Chondrocyte (in vitro differentiated cells): ENCODE measurements at regions not wholly inside any gene's neighbourhood (a gene's known extent, or its start where the extent isn't known, plus 50 kb on each side); places are given as distances from the start of the nearest gene placed in this dataset.

Source experiments
- DNase-seq: peaks from one replicate; pipeline ENCODE4 v3.0.0; 2021; ENCODE audit warnings: mixed read lengths, low spot score
- H3K27ac Mint-ChIP-seq: one replicate; pipeline ENCODE4 v1.8.0; 2021; ENCODE audit warnings: mild to moderate bottlenecking, moderate library complexity, mixed read lengths; ENCODE audit not compliant: unreplicated experiment
- H3K27me3 Mint-ChIP-seq: 2 replicates; pipeline ENCODE4 v1.8.0; 2021; ENCODE audit warnings: low read depth, mixed read lengths
- H3K36me3 Mint-ChIP-seq: 2 replicates; pipeline ENCODE4 v1.8.0; 2021; ENCODE audit warnings: low read depth, mixed read lengths
- H3K4me1 Mint-ChIP-seq: 2 replicates; pipeline ENCODE4 v1.8.0; 2021; ENCODE audit warnings: low read depth, mild to moderate bottlenecking, mixed read lengths
- H3K4me3 Mint-ChIP-seq: one replicate; pipeline ENCODE4 v1.8.0; 2021; ENCODE audit warnings: mild to moderate bottlenecking, moderate library complexity, mixed read lengths; ENCODE audit not compliant: unreplicated experiment
- H3K9me3 Mint-ChIP-seq: 2 replicates; pipeline ENCODE4 v1.8.0; 2021; ENCODE audit warnings: low read depth, mixed read lengths
- TF ChIP-seq, protein P1 (sequence below): fragments of 200-600 bp; sonication (generic); IDR thresholded peaks from 2 replicates; pipeline ENCODE4 v1.5.0; 2021; ENCODE audit warnings: antibody characterized with exemption, mild to moderate bottlenecking, moderate library complexity

GRCh38 chr14:85102591-85102990 lies 427.4 kb upstream of the FLRT2 start:
- Mint-ChIP-seq H3K4me1 (peaks cover 10% of the 10 kb centered on the region), H3K27ac (no peak overlapping the region), H3K9me3 (no peaks in the 10 kb centered on the region), H3K36me3 (no peaks in the 10 kb centered on the region), H3K4me3 (no peak overlapping the region), H3K27me3 (no peaks in the 10 kb centered on the region)
- TF ChIP-seq, protein P1, sequence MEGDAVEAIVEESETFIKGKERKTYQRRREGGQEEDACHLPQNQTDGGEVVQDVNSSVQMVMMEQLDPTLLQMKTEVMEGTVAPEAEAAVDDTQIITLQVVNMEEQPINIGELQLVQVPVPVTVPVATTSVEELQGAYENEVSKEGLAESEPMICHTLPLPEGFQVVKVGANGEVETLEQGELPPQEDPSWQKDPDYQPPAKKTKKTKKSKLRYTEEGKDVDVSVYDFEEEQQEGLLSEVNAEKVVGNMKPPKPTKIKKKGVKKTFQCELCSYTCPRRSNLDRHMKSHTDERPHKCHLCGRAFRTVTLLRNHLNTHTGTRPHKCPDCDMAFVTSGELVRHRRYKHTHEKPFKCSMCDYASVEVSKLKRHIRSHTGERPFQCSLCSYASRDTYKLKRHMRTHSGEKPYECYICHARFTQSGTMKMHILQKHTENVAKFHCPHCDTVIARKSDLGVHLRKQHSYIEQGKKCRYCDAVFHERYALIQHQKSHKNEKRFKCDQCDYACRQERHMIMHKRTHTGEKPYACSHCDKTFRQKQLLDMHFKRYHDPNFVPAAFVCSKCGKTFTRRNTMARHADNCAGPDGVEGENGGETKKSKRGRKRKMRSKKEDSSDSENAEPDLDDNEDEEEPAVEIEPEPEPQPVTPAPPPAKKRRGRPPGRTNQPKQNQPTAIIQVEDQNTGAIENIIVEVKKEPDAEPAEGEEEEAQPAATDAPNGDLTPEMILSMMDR, result no peak
- no peak for DNase-seq

DNA sequence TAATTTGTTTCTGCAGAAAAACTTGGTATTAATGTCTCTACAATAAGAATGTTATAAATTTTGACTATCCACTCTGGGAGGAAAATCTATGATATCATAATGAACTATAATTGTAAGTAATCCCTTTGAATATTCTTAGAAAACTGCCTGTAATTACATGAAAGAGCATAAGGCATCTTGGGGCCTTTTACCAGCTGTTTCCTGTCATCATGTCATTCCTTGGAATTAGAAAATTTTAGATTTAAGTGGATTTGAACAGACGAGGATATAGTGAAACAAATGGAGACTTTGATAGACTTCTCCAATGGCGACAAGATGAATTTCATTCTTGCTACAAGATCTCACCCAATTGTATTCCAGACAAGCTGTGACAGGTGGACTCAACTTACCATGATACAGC lies 423.4 kb upstream of the FLRT2 start:
- Mint-ChIP-seq H3K4me1 (peaks cover 7% of the 10 kb centered on the region), H3K27ac (no peak overlapping the region), H3K36me3 (no peaks in the 10 kb centered on the region), H3K27me3 (no peaks in the 10 kb centered on the region), H3K9me3 (no peaks in the 10 kb centered on the region), H3K4me3 (no peak overlapping the region)
- TF ChIP-seq, protein P1, result no peak
- DNase-seq, result no peak

- TF ChIP-seq, protein P1, result no peak
These were observed 417.2 kb upstream of the FLRT2 start for GRCh38 chr14:85112762-85113161.

DNA sequence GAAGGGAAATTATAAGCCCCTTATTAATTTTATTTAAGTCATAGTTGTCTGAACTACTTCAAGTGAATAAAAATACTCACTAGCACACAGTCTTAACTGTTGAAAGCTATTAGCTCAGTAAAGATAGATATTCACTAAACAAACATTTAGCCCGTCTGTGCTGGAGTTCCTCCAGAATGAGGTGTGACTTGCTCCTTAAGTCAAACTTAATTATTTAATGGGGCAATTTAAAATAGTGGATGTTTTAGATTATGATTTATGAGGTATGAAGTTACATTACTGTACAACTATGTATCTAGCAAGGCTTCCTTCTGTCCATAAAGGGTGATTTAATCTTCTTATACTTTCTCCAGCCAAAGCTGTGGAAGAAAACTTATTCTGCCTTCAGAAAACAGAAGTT lies 414.0 kb upstream of the FLRT2 start:
- H3K27me3 Mint-ChIP-seq, result no peaks in the 10 kb centered on the region
- peaks cover 42% of the 10 kb centered on the region for H3K4me1 Mint-ChIP-seq
- no peak overlapping the region for H3K4me3 Mint-ChIP-seq
- no peak for DNase-seq
- TF ChIP-seq, protein P1, result no peak
- peak overlapping the region; percentile 32 for H3K27ac Mint-ChIP-seq
- H3K36me3 Mint-ChIP-seq, result peaks cover 6% of the 10 kb centered on the region
- H3K9me3 Mint-ChIP-seq, result peaks cover 8% of the 10 kb centered on the region

More at GRCh38 chr14:85112762-85113161, 417.2 kb upstream of the FLRT2 start:
- Mint-ChIP-seq H3K27ac (no peak overlapping the region), H3K36me3 (peaks cover 4% of the 10 kb centered on the region), H3K4me3 (no peak overlapping the region), H3K27me3 (no peaks in the 10 kb centered on the region), H3K4me1 (peaks cover 40% of the 10 kb centered on the region), H3K9me3 (peaks cover 8% of the 10 kb centered on the region)
- peak; percentile 25 for DNase-seq

DNA sequence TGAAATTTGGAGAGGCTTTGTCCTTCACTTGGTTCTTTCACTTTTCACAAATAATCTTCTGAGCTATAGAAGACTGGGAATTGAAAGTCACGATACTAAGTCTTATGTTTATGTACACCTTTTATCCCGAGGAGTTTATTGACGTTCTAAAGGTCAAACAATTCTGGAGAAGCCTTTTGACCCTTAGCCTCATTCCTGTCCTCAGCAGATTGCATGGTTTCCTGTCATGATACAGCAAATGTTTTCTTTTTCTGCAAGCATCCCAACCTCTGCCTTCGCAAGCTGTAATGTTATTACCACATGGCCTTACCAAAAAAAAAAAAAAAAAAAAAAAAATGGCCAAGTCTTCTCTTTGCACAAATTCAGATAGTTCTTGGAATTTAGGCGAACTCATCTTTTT lies 411.7 kb upstream of the FLRT2 start:
- TF ChIP-seq, protein P1, result no peak
- Mint-ChIP-seq H3K36me3 (peaks cover 4% of the 10 kb centered on the region), H3K4me3 (no peak overlapping the region), H3K4me1 (peaks cover 54% of the 10 kb centered on the region), H3K9me3 (peaks cover 6% of the 10 kb centered on the region), H3K27me3 (no peaks in the 10 kb centered on the region), H3K27ac (no peak overlapping the region)
- no peak for DNase-seq
